Thoracic aorta (tissue), 2 donors: ENCODE measurements at regions not wholly inside any gene's neighbourhood (a gene's known extent, or its start where the extent isn't known, plus 50 kb on each side); places are given as distances from the start of the nearest gene placed in this dataset.

Experiments used
- ATAC-seq: fragments of 150-250 bp; one replicate; pipeline ENCODE4 v1.8.0; 2017; ENCODE audit warnings: low read depth; ENCODE audit not compliant: insufficient number of reproducible peaks, low FRiP score
- DNase-seq: peaks from one replicate; pipeline ENCODE4 v3.0.0-alpha.2; 2020; ENCODE audit warnings: low spot score
- H3K27ac ChIP-seq, 2 donors: fragments of 200-600 bp; sonication (generic); 1 replicate in 1 of 2; 2 replicates in 1 of 2; pipeline ENCODE4 v1.5.1; 2016; ENCODE audit warnings: mild to moderate bottlenecking in 2 of 2, moderate library complexity in 2 of 2
- H3K27me3 ChIP-seq: fragments of 200-600 bp; sonication (generic); replicated peaks from 2 replicates; pipeline ENCODE4 v1.6.0; 2016; ENCODE audit warnings: mild to moderate bottlenecking; ENCODE audit not compliant: insufficient read depth
- H3K36me3 ChIP-seq: fragments of 200-600 bp; sonication (generic); one replicate; pipeline ENCODE4 v1.5.1; 2016
- H3K4me1 ChIP-seq, 2 donors: fragments of 200-600 bp; sonication (generic); 1 replicate in 1 of 2; 2 replicates in 1 of 2; pipeline versions ENCODE4 v1.5.1 to v1.6.0; 2016; ENCODE audit warnings: low read depth in 2 of 2, mild to moderate bottlenecking in 1 of 2; ENCODE audit not compliant: control insufficient read depth in 1 of 2
- H3K4me3 ChIP-seq: fragments of 200-600 bp; sonication (generic); 2 replicates; pipeline ENCODE4 v1.5.1; 2016; ENCODE audit warnings: mild to moderate bottlenecking
- H3K9me3 ChIP-seq: fragments of 200-600 bp; sonication (generic); 2 replicates; pipeline ENCODE4 v1.5.1; 2016
- CTCF ChIP-seq: fragments of 200-600 bp; sonication (generic); IDR thresholded peaks from one replicate; pipeline ENCODE4 v1.5.1; 2019; ENCODE audit warnings: antibody characterized with exemption

- no peak for DNase-seq
- Histone ChIP-seq H3K4me1 (peaks cover 0 to 14% of the 10 kb centered on the region in 2 donors), H3K27me3 (no peaks in the 10 kb centered on the region), H3K4me3 (no peak overlapping the region), H3K36me3 (no peaks in the 10 kb centered on the region), H3K9me3 (no peaks in the 10 kb centered on the region), H3K27ac (no peak overlapping the region)
- no peak for TF ChIP-seq CTCF
- no peak for ATAC-seq
Observed at GRCh38 chr4:114316789-114317188, 281.8 kb upstream of the UGT8 start.

- H3K9me3 ChIP-seq: no peaks in the 10 kb centered on the region
- peaks cover 0 to 14% of the 10 kb centered on the region in 2 donors for H3K4me1 ChIP-seq
- TF ChIP-seq CTCF: no peak
- H3K27me3 ChIP-seq: no peaks in the 10 kb centered on the region
- no peaks in the 10 kb centered on the region for H3K36me3 ChIP-seq
- H3K4me3 ChIP-seq: no peak overlapping the region
- DNase-seq (no peak), ATAC-seq (no peak)
- H3K27ac ChIP-seq: no peak overlapping the region
Observed at GRCh38 chr4:114317564-114317963, 281.0 kb upstream of the UGT8 start.

GRCh38 chr4:114318309-114318708 lies 280.3 kb upstream of the UGT8 start:
- H3K4me1 ChIP-seq: peaks cover 0 to 14% of the 10 kb centered on the region in 2 donors

GRCh38 chr4:114320126-114320525 lies 278.5 kb upstream of the UGT8 start:
- no peak overlapping the region for H3K27ac ChIP-seq
- DNase-seq: no peak

More at GRCh38 chr4:114318309-114318708, 280.3 kb upstream of the UGT8 start:
- Histone ChIP-seq H3K27me3 (no peaks in the 10 kb centered on the region), H3K27ac (no peak overlapping the region), H3K9me3 (no peaks in the 10 kb centered on the region), H3K36me3 (no peaks in the 10 kb centered on the region), H3K4me3 (no peak overlapping the region)
- no peak for TF ChIP-seq CTCF
- ATAC-seq (no peak), DNase-seq (no peak)

GRCh38 chr4:114321366-114321765 lies 277.2 kb upstream of the UGT8 start:
- Histone ChIP-seq H3K27me3 (no peaks in the 10 kb centered on the region), H3K4me1 (peaks cover 0 to 14% of the 10 kb centered on the region in 2 donors), H3K4me3 (peak overlapping the region; percentile 14), H3K36me3 (no peaks in the 10 kb centered on the region), H3K27ac (no peak overlapping the region), H3K9me3 (no peaks in the 10 kb centered on the region)
- DNase-seq: no peak
- TF ChIP-seq CTCF: no peak
- no peak for ATAC-seq

More at GRCh38 chr4:114320126-114320525, 278.5 kb upstream of the UGT8 start:
- Histone ChIP-seq H3K36me3 (no peaks in the 10 kb centered on the region), H3K4me3 (no peak overlapping the region), H3K4me1 (peaks cover 0 to 14% of the 10 kb centered on the region in 2 donors), H3K27me3 (no peaks in the 10 kb centered on the region), H3K9me3 (no peaks in the 10 kb centered on the region)
- no peak for TF ChIP-seq CTCF
- ATAC-seq: no peak
